WI38 (cell line): ENCODE measurements at regions not wholly inside any gene's neighbourhood (a gene's known extent, or its start where the extent isn't known, plus 50 kb on each side); places are given as distances from the start of the nearest gene placed in this dataset.

Experiments
- H3K4me3 ChIP-seq: 2 replicates; pipeline ENCODE4 v1.5.1; 2011; ENCODE audit warnings: low read depth, mild to moderate bottlenecking, control low read depth, low read length
- CTCF ChIP-seq: IDR thresholded peaks from 2 replicates; pipeline ENCODE4 v1.5.1; 2012; ENCODE audit warnings: low read depth, mild to moderate bottlenecking, control low read depth, low read length

- no peak overlapping the region for H3K4me3 ChIP-seq
- TF ChIP-seq CTCF = no peak
Observed at GRCh38 chr6:128724738-128725137, 158.2 kb upstream of the LAMA2 start.

GRCh38 chr6:128723667-128724066 lies 159.3 kb upstream of the LAMA2 start:
- H3K4me3 ChIP-seq = no peak overlapping the region
- TF ChIP-seq CTCF = no peak

GRCh38 chr6:128720891-128721290 lies 162.0 kb upstream of the LAMA2 start:
- H3K4me3 ChIP-seq = no peak overlapping the region
- no peak for TF ChIP-seq CTCF

- no peak overlapping the region for H3K4me3 ChIP-seq
- TF ChIP-seq CTCF = no peak
Observed at GRCh38 chr6:128719786-128720185, 163.2 kb upstream of the LAMA2 start.

- no peak for TF ChIP-seq CTCF
- no peak overlapping the region for H3K4me3 ChIP-seq
Observed at GRCh38 chr6:128713461-128713860, 169.5 kb upstream of the LAMA2 start.

- TF ChIP-seq CTCF = no peak
- no peak overlapping the region for H3K4me3 ChIP-seq
Observed at GRCh38 chr6:128712898-128713297, 170.0 kb upstream of the LAMA2 start.

- no peak overlapping the region for H3K4me3 ChIP-seq
Observed at GRCh38 chr6:128711149-128711548, 171.8 kb upstream of the LAMA2 start.

More at GRCh38 chr6:128711149-128711548, 171.8 kb upstream of the LAMA2 start:
- no peak for TF ChIP-seq CTCF
